ENCODE measurements at regions not wholly inside any gene's neighbourhood (a gene's known extent, or its start where the extent isn't known, plus 50 kb on each side); places are given as distances from the start of the nearest gene placed in this dataset.
"Not testable (repeated sequence)": the region's sequence is repeated elsewhere in the genome, so short reads cannot be mapped to it uniquely, and the experiment has no call there.

DNA sequence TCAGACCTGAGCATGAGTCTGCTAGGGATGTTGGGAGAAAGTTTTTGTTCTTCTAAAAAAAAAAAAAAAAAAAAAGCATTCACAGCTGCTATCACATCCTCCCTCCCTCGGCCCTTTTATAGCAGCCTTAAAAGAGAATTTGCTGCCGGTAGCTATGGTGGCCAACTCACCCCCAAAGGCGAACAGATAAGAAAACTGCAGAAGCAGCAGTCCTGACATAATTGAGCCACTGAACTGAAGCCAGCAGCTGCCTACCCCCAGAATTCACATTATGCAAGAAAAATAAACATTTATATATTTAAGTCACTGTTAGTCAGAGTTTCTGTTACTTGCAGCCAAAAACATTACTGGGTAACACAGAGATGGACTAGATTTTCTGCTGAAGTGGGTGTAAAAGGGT is 124.3 kb upstream of the SMARCA2 start:
- CTCF ChIA-PET = no interaction called here
- Histone ChIP-seq H3K4me2 (ENCODE audit: low read length) (no peak overlapping the region), H4K20me1 (ENCODE audit: insufficient read depth) (no peaks in the 10 kb centered on the region), H3K9me2 (ENCODE audit: insufficient read depth) (no peaks in the 10 kb centered on the region), H3K27ac (ENCODE audit: low read depth, low read length) (no peak overlapping the region), H3K36me3 (ENCODE audit: control insufficient read depth in 1 of 2, insufficient read depth in 2 of 2, low read length in 2 of 2) (no peaks in the 10 kb centered on the region), H2AFZ (ENCODE audit: low read depth, low read length, poor library complexity, severe bottlenecking) (no peak overlapping the region), H3K4me1 (ENCODE audit: control insufficient read depth in 1 of 2, insufficient read depth in 2 of 2, low read length in 2 of 2) (no peaks in the 10 kb centered on the region), H3K9me3 (ENCODE audit: control insufficient read depth in 1 of 2, insufficient read depth in 1 of 2, low read depth in 1 of 2, low read length in 2 of 2) (no peaks in the 10 kb centered on the region), H3K9ac (ENCODE audit: low read length) (no peak overlapping the region), H3K4me3 (replicated peaks in 1 of 2; ENCODE audit: low read depth in 1 of 2, low read length in 2 of 2) (no peak overlapping the region), H3K79me2 (ENCODE audit: insufficient read depth, low read length) (no peaks in the 10 kb centered on the region), H3K27me3 (ENCODE audit: insufficient read depth, low read length) (no peaks in the 10 kb centered on the region)
- no TSS peak for BruUV-seq (replicated peaks)
- POLR2A ChIA-PET = no interaction called here
- intact Hi-C loops (cut with micrococcal nuclease) = no loop called here
- no peak for ATAC-seq
- no peak for DNase-seq (ENCODE audit: low read depth, low spot score)
- no peak for TF ChIP-seq CEBPB (IDR thresholded peaks at IDR 0.05; ENCODE audit: low read depth)
- TF ChIP-seq RAD21 (IDR thresholded peaks at IDR 0.05; ENCODE audit: low read depth) = no peak
- TF ChIP-seq YY1 (IDR thresholded peaks at IDR 0.05; ENCODE audit: extremely low read depth, insufficient replicate concordance, low read depth, low read length) = no peak
- TF ChIP-seq ZNF274 (IDR thresholded peaks at IDR 0.05; ENCODE audit: low read depth, low read length) = no peak
- no peak for TF ChIP-seq EGR1 (IDR thresholded peaks at IDR 0.05; ENCODE audit: low read depth)
- TF ChIP-seq ELF1 (IDR thresholded peaks at IDR 0.05; ENCODE audit: borderline replicate concordance, low read depth) = no peak
- no peak for TF ChIP-seq ZFX (IDR thresholded peaks at IDR 0.05)
- TF ChIP-seq EZH2 (IDR thresholded peaks at IDR 0.05) = no peak
- TF ChIP-seq TCF7L2 (IDR thresholded peaks at IDR 0.05; ENCODE audit: borderline replicate concordance, extremely low read depth, insufficient read depth, insufficient read length) = no peak
- no peak for TF ChIP-seq SP1 (IDR thresholded peaks at IDR 0.05; ENCODE audit: low read depth)
- TF ChIP-seq, protein P1, sequence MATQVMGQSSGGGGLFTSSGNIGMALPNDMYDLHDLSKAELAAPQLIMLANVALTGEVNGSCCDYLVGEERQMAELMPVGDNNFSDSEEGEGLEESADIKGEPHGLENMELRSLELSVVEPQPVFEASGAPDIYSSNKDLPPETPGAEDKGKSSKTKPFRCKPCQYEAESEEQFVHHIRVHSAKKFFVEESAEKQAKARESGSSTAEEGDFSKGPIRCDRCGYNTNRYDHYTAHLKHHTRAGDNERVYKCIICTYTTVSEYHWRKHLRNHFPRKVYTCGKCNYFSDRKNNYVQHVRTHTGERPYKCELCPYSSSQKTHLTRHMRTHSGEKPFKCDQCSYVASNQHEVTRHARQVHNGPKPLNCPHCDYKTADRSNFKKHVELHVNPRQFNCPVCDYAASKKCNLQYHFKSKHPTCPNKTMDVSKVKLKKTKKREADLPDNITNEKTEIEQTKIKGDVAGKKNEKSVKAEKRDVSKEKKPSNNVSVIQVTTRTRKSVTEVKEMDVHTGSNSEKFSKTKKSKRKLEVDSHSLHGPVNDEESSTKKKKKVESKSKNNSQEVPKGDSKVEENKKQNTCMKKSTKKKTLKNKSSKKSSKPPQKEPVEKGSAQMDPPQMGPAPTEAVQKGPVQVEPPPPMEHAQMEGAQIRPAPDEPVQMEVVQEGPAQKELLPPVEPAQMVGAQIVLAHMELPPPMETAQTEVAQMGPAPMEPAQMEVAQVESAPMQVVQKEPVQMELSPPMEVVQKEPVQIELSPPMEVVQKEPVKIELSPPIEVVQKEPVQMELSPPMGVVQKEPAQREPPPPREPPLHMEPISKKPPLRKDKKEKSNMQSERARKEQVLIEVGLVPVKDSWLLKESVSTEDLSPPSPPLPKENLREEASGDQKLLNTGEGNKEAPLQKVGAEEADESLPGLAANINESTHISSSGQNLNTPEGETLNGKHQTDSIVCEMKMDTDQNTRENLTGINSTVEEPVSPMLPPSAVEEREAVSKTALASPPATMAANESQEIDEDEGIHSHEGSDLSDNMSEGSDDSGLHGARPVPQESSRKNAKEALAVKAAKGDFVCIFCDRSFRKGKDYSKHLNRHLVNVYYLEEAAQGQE (IDR thresholded peaks at IDR 0.05; ENCODE audit: low read depth) = no peak
- RAD21 ChIA-PET (ENCODE audit: low non-redundant PET in 1 of 2, low total read pairs in 2 of 2, uncharacterized antibody in 2 of 2, unreplicated experiment in 2 of 2) = no interaction called here

DNA sequence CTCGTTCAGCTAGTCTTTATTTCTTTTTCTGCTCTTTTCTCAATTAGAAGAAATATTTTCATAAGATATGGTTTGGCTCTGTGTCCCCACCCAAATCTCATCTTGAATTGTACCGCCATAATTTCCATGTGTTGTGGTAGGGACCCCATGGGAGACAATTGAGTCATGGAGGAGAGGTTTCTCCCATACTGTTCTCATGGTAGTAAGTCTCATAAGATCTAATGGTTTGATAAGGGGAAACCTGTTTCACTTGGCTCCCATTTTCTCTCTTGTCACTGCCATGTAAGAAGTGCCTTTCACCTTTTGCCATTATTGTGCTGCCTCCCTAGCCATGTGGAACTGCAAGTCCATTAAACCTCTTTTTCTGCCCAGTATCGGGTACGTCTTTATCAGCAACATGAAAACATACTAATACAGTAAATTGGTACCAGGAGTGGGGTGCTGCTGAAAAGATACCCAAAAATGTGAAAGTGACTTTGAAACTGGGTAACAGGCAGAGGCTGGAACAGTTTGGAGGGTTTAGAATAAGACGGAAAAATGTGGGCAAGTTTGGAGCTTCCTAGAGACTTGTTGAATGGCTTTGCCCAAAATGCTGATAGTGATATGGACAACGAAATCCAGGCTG is 112.0 kb upstream of the SMARCA2 start:
- H3K36me3 ChIP-seq (ENCODE audit: control insufficient read depth in 1 of 2, insufficient read depth in 2 of 2, low read length in 2 of 2); RAD21 ChIA-PET (ENCODE audit: low non-redundant PET in 1 of 2, low total read pairs in 2 of 2, uncharacterized antibody in 2 of 2, unreplicated experiment in 2 of 2); H2AFZ ChIP-seq (ENCODE audit: low read depth, low read length, poor library complexity, severe bottlenecking); POLR2A ChIA-PET; intact Hi-C loops (cut with micrococcal nuclease); H3K9ac ChIP-seq (ENCODE audit: low read length); H4K20me1 ChIP-seq (ENCODE audit: insufficient read depth); H3K9me2 ChIP-seq (ENCODE audit: insufficient read depth); H3K4me2 ChIP-seq (ENCODE audit: low read length); H3K79me2 ChIP-seq (ENCODE audit: insufficient read depth, low read length); DNase-seq (ENCODE audit: low read depth, low spot score); H3K9me3 ChIP-seq (ENCODE audit: control insufficient read depth in 1 of 2, insufficient read depth in 1 of 2, low read depth in 1 of 2, low read length in 2 of 2); H3K4me1 ChIP-seq (ENCODE audit: control insufficient read depth in 1 of 2, insufficient read depth in 2 of 2, low read length in 2 of 2); CTCF ChIA-PET; ATAC-seq; H3K27me3 ChIP-seq (ENCODE audit: insufficient read depth, low read length); H3K4me3 ChIP-seq (replicated peaks in 1 of 2; ENCODE audit: low read depth in 1 of 2, low read length in 2 of 2); H3K27ac ChIP-seq (ENCODE audit: low read depth, low read length); BruUV-seq (replicated peaks): not testable (repeated sequence)

All from HCT116 (cell line).